ENCODE measurements at regions not wholly inside any gene's neighbourhood (a gene's known extent, or its start where the extent isn't known, plus 50 kb on each side); places are given as distances from the start of the nearest gene placed in this dataset.
"Not testable (repeated sequence)": the region's sequence is repeated elsewhere in the genome, so short reads cannot be mapped to it uniquely, and the experiment has no call there.

DNA sequence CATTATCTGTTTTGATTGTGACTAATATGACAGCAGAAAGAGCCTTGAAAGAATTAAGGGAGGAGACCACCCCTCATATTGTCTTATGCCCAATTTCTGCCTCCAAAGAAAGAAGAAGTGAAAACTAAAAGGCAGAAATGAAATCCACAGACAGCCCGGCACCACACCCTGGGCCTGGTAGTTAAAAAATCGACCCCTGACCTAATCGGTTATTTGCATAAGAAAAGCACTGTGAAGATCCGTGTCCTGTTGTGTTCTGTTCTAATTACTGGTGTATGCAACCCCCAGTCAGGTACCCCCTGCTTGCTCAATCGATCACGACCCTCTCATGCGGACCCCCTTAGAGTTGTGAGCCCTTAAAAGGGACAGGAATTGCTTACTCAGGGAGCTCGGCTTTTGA, 97.9 kb downstream of the CDRT15L2 start:
- TF ChIP-seq, protein P1, sequence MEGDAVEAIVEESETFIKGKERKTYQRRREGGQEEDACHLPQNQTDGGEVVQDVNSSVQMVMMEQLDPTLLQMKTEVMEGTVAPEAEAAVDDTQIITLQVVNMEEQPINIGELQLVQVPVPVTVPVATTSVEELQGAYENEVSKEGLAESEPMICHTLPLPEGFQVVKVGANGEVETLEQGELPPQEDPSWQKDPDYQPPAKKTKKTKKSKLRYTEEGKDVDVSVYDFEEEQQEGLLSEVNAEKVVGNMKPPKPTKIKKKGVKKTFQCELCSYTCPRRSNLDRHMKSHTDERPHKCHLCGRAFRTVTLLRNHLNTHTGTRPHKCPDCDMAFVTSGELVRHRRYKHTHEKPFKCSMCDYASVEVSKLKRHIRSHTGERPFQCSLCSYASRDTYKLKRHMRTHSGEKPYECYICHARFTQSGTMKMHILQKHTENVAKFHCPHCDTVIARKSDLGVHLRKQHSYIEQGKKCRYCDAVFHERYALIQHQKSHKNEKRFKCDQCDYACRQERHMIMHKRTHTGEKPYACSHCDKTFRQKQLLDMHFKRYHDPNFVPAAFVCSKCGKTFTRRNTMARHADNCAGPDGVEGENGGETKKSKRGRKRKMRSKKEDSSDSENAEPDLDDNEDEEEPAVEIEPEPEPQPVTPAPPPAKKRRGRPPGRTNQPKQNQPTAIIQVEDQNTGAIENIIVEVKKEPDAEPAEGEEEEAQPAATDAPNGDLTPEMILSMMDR (IDR thresholded peaks at IDR 0.05) = not testable (repeated sequence)
- TF ChIP-seq GATA3 (IDR thresholded peaks at IDR 0.05; ENCODE audit: borderline replicate concordance); NPAS2 (CRISPR knock-in tag; IDR thresholded peaks at IDR 0.05; ENCODE audit: borderline replicate concordance); POLR2A (IDR thresholded peaks at IDR 0.05; ENCODE audit: low read length); ESRRA (IDR thresholded peaks at IDR 0.05; ENCODE audit: borderline replicate concordance, low read length); ZFP36 (IDR thresholded peaks at IDR 0.05; ENCODE audit: borderline replicate concordance, partially characterized antibody): not testable (repeated sequence)

Measured in A549 (cell line).